Neural progenitor cell (in vitro differentiated cells): ENCODE measurements at regions not wholly inside any gene's neighbourhood (a gene's known extent, or its start where the extent isn't known, plus 50 kb on each side); places are given as distances from the start of the nearest gene placed in this dataset.

ENCODE experiments used
- DNase-seq: peaks from one replicate; pipeline ENCODE4 v3.0.0-alpha.2; 2016; ENCODE audit warnings: low spot score
- H2AFZ ChIP-seq: fragments of 200-600 bp; sonication (generic); replicated peaks from 2 replicates; pipeline ENCODE4 v1.6.1; 2016; ENCODE audit warnings: antibody characterized with exemption
- H3F3A ChIP-seq: fragments of 200-600 bp; sonication (generic); 2 replicates; pipeline ENCODE4 v1.6.1; 2016; ENCODE audit warnings: antibody characterized with exemption, low read depth
- H3K27ac ChIP-seq: fragments of 200-600 bp; sonication (generic); 2 replicates; pipeline ENCODE4 v1.5.1; 2016; ENCODE audit warnings: mild to moderate bottlenecking
- H3K27me3 ChIP-seq: fragments of 200-600 bp; sonication (generic); 2 replicates; pipeline ENCODE4 v1.6.1; 2016; ENCODE audit warnings: mild to moderate bottlenecking, moderate library complexity
- H3K36me3 ChIP-seq: fragments of 200-600 bp; sonication (generic); 2 replicates; pipeline ENCODE4 v1.5.1; 2016
- H3K4me1 ChIP-seq: fragments of 200-600 bp; sonication (generic); 2 replicates; pipeline ENCODE4 v1.6.1; 2016; ENCODE audit warnings: mixed run types
- H3K4me2 ChIP-seq: fragments of 200-600 bp; sonication (generic); 2 replicates; pipeline ENCODE4 v1.6.1; 2016
- H3K4me3 ChIP-seq: fragments of 200-600 bp; sonication (generic); 2 replicates; pipeline ENCODE4 v1.5.1; 2016
- H3K79me2 ChIP-seq: fragments of 200-600 bp; sonication (generic); 2 replicates; pipeline ENCODE4 v1.6.1; 2016; ENCODE audit warnings: low read depth
- H3K9ac ChIP-seq: fragments of 200-600 bp; sonication (generic); 2 replicates; pipeline ENCODE4 v1.6.1; 2016
- H3K9me3 ChIP-seq: fragments of 200-600 bp; sonication (generic); 2 replicates; pipeline ENCODE4 v1.5.1; 2016; ENCODE audit warnings: low read depth
- H4K20me1 ChIP-seq: fragments of 200-600 bp; sonication (generic); 2 replicates; pipeline ENCODE4 v1.6.1; 2016; ENCODE audit warnings: low read depth
- H3K27ac Mint-ChIP-seq: 3 replicates; pipeline ENCODE4 v1.8.0; 2021; ENCODE audit warnings: mixed read lengths
- H3K27me3 Mint-ChIP-seq: 2 replicates; pipeline ENCODE4 v1.8.0; 2022; ENCODE audit warnings: low read depth, mild to moderate bottlenecking, inconsistent platforms, moderate library complexity, mixed read lengths; ENCODE audit not compliant: insufficient read depth
- H3K36me3 Mint-ChIP-seq: 3 replicates; pipeline ENCODE4 v1.8.0; 2021; ENCODE audit warnings: mixed read lengths
- H3K4me1 Mint-ChIP-seq: 3 replicates; pipeline ENCODE4 v1.8.0; 2021; ENCODE audit warnings: mixed read lengths
- H3K4me3 Mint-ChIP-seq: 3 replicates; pipeline ENCODE4 v1.8.0; 2021; ENCODE audit warnings: mild to moderate bottlenecking, moderate library complexity, mixed read lengths
- H3K9me3 Mint-ChIP-seq: 3 replicates; pipeline ENCODE4 v1.8.0; 2020; ENCODE audit warnings: mixed read lengths
- EZH2 ChIP-seq: fragments of 200-600 bp; sonication (generic); IDR thresholded peaks from 2 replicates; pipeline ENCODE4 v1.6.1; 2017; ENCODE audit warnings: antibody characterized with exemption, mild to moderate bottlenecking, moderate library complexity
- EZH2phosphoT487 ChIP-seq: fragments of 200-600 bp; sonication (generic); IDR thresholded peaks from 2 replicates; pipeline ENCODE4 v1.6.1; 2017; ENCODE audit warnings: antibody characterized with exemption
- TF ChIP-seq, protein P1 (sequence below): fragments of 200-600 bp; sonication (generic); IDR thresholded peaks from 2 replicates; pipeline ENCODE4 v1.5.1; 2017; ENCODE audit warnings: antibody characterized with exemption, mild to moderate bottlenecking

DNA sequence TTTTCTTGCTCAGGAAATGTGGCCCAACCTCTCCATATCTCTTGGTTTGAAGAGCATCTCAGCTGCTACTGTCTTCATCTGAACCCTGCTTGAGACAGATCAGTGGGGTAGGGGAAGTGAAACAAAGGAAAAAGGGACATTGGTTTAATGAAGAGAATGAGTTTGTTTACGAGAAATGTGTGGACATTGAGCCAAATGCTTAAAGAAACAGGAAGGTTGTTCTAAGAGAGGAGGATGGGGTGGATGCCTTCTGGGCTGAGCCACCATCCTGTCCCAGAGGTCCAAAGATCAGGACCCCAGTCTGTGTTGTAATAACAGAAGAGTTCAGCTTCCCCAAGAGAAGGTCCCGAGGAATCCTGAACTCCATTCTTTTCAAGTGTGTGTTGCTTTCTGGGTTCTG, 369.7 kb downstream of the INSC start:
- Histone ChIP-seq H3K27me3 (no peaks in the 10 kb centered on the region), H3K9me3 (no peaks in the 10 kb centered on the region), H3K9ac (no peak overlapping the region), H3K4me2 (no peak overlapping the region), H3F3A (no peaks in the 10 kb centered on the region), H4K20me1 (no peaks in the 10 kb centered on the region), H3K79me2 (no peaks in the 10 kb centered on the region), H2AFZ (no peak overlapping the region), H3K36me3 (no peaks in the 10 kb centered on the region), H3K27ac (no peak overlapping the region), H3K4me3 (no peak overlapping the region), H3K4me1 (no peaks in the 10 kb centered on the region)
- Mint-ChIP-seq H3K4me1 (no peaks in the 10 kb centered on the region), H3K36me3 (no peaks in the 10 kb centered on the region), H3K4me3 (no peak overlapping the region), H3K9me3 (no peaks in the 10 kb centered on the region), H3K27me3 (no peaks in the 10 kb centered on the region), H3K27ac (no peak overlapping the region)
- TF ChIP-seq, protein P1, sequence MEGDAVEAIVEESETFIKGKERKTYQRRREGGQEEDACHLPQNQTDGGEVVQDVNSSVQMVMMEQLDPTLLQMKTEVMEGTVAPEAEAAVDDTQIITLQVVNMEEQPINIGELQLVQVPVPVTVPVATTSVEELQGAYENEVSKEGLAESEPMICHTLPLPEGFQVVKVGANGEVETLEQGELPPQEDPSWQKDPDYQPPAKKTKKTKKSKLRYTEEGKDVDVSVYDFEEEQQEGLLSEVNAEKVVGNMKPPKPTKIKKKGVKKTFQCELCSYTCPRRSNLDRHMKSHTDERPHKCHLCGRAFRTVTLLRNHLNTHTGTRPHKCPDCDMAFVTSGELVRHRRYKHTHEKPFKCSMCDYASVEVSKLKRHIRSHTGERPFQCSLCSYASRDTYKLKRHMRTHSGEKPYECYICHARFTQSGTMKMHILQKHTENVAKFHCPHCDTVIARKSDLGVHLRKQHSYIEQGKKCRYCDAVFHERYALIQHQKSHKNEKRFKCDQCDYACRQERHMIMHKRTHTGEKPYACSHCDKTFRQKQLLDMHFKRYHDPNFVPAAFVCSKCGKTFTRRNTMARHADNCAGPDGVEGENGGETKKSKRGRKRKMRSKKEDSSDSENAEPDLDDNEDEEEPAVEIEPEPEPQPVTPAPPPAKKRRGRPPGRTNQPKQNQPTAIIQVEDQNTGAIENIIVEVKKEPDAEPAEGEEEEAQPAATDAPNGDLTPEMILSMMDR: no peak
- TF ChIP-seq EZH2phosphoT487: no peak
- no peak for TF ChIP-seq EZH2
- no peak for DNase-seq

DNA sequence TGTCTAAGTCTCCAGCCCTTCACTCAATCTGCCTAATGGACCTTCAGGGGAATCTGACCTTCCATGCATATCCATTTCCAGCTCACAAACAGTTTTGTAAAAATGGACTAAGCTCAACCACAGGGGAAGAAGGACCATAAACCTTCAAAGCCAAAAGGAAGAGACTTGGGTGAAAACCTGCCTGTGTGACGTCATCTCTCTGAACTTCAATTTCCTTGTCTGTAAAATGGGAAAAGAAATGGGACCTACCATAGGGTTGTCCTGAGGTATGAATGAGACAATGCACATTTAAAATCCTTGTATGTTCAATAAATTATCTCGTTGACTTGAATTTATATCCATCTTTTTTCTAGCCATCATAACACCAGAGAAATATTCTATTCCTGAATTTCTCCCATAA, 370.7 kb downstream of the INSC start:
- Mint-ChIP-seq H3K36me3 (no peaks in the 10 kb centered on the region), H3K4me1 (no peaks in the 10 kb centered on the region), H3K9me3 (no peaks in the 10 kb centered on the region), H3K27ac (no peak overlapping the region), H3K4me3 (no peak overlapping the region), H3K27me3 (no peaks in the 10 kb centered on the region)
- Histone ChIP-seq H3K9ac (no peak overlapping the region), H3K9me3 (no peaks in the 10 kb centered on the region), H3K4me1 (no peaks in the 10 kb centered on the region), H3K4me3 (no peak overlapping the region), H3K27ac (no peak overlapping the region), H3K79me2 (no peaks in the 10 kb centered on the region), H2AFZ (no peak overlapping the region), H3K36me3 (no peaks in the 10 kb centered on the region), H4K20me1 (no peaks in the 10 kb centered on the region), H3K4me2 (no peak overlapping the region), H3F3A (no peaks in the 10 kb centered on the region), H3K27me3 (no peaks in the 10 kb centered on the region)
- TF ChIP-seq, protein P1: no peak
- TF ChIP-seq EZH2: no peak
- TF ChIP-seq EZH2phosphoT487: no peak
- no peak for DNase-seq

DNA sequence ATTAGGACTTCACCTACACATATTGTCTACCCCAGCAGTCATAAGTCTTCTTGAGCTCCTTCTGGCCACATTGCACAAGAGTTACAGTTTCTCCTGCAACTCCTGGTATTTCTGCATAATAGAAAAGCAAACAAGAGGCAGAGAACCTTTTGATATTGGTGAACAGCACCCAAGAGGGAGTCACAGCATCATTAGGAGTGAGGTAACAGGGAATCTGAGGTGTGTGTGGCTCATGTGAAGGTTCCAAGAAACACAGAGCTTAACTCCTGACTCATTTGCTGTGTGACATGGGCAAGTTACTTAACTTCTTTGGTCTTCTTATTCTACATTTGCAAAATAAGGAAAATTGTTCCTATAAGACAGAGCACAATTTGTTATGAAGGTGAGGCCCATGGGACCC, 374.6 kb downstream of the INSC start:
- DNase-seq: no peak
- H2AFZ ChIP-seq: no peak overlapping the region
- H3K4me3 ChIP-seq: no peak overlapping the region
- no peak overlapping the region for H3K4me3 Mint-ChIP-seq
- H3K4me2 ChIP-seq: no peak overlapping the region
- H4K20me1 ChIP-seq: no peaks in the 10 kb centered on the region
- H3K36me3 Mint-ChIP-seq: no peaks in the 10 kb centered on the region
- H3K27me3 ChIP-seq: no peaks in the 10 kb centered on the region
- H3K9me3 Mint-ChIP-seq: no peaks in the 10 kb centered on the region
- TF ChIP-seq, protein P1: no peak
- TF ChIP-seq EZH2 (no peak), EZH2phosphoT487 (no peak)
- no peaks in the 10 kb centered on the region for H3F3A ChIP-seq
- H3K79me2 ChIP-seq: no peaks in the 10 kb centered on the region
- peaks cover 10% of the 10 kb centered on the region for H3K4me1 Mint-ChIP-seq
- H3K27ac Mint-ChIP-seq: no peak overlapping the region
- no peak overlapping the region for H3K27ac ChIP-seq
- no peaks in the 10 kb centered on the region for H3K36me3 ChIP-seq
- no peak overlapping the region for H3K9ac ChIP-seq
- no peaks in the 10 kb centered on the region for H3K9me3 ChIP-seq
- H3K4me1 ChIP-seq: no peaks in the 10 kb centered on the region
- peaks cover 4% of the 10 kb centered on the region for H3K27me3 Mint-ChIP-seq

DNA sequence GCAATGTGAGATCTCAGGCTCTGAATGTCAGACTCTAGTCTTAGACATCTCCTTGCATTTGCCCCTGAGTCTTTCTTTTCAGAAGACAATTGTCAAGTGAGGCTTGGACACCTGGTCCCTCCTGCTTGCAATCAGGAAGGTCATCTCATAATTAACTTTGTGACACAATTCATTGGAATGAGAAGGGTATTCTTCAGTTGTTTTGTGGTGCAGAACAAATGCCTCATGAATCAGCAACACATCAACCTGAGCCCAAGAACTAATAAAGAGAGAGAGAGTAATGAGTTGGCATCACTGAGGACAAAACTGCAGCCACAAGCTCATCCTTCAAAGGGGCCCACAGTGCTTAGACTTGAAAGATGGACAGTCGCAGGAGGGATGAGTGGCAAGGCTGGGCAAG, 375.8 kb downstream of the INSC start:
- H3K79me2 ChIP-seq: no peaks in the 10 kb centered on the region
- TF ChIP-seq EZH2 (no peak), EZH2phosphoT487 (no peak)
- TF ChIP-seq, protein P1: no peak
- DNase-seq: no peak
- no peak overlapping the region for H2AFZ ChIP-seq
- no peaks in the 10 kb centered on the region for H3K4me1 ChIP-seq
- H4K20me1 ChIP-seq: no peaks in the 10 kb centered on the region
- no peaks in the 10 kb centered on the region for H3K36me3 Mint-ChIP-seq
- no peaks in the 10 kb centered on the region for H3K36me3 ChIP-seq
- no peak overlapping the region for H3K4me3 ChIP-seq
- no peaks in the 10 kb centered on the region for H3K27me3 ChIP-seq
- peaks cover 4% of the 10 kb centered on the region for H3K27me3 Mint-ChIP-seq
- no peak overlapping the region for H3K4me2 ChIP-seq
- H3K9me3 ChIP-seq: no peaks in the 10 kb centered on the region
- no peak overlapping the region for H3K27ac ChIP-seq
- no peaks in the 10 kb centered on the region for H3K9me3 Mint-ChIP-seq
- H3F3A ChIP-seq: no peaks in the 10 kb centered on the region
- no peak overlapping the region for H3K4me3 Mint-ChIP-seq
- peaks cover 17% of the 10 kb centered on the region for H3K4me1 Mint-ChIP-seq
- H3K9ac ChIP-seq: no peak overlapping the region
- no peak overlapping the region for H3K27ac Mint-ChIP-seq
